Heart left ventricle (tissue), 16 donors: ENCODE measurements at regions not wholly inside any gene's neighbourhood (a gene's known extent, or its start where the extent isn't known, plus 50 kb on each side); places are given as distances from the start of the nearest gene placed in this dataset.
"Not testable (repeated sequence)": the region's sequence is repeated elsewhere in the genome, so short reads cannot be mapped to it uniquely, and the experiment has no call there.

Experiments
- ATAC-seq, 4 donors: fragments of 200-7000 bp; cut with Tn5 transposase; one replicate each; pipeline ENCODE4 v1.9.1; 2020 to 2022; ENCODE audit warnings: moderate library complexity in 4 of 4, mild to moderate bottlenecking in 3 of 4, moderate number of reproducible peaks in 1 of 4
- DNase-seq, 5 donors: peaks; one replicate each; pipeline ENCODE4 v3.0.0-alpha.2; 2020
- H3K27ac ChIP-seq, 12 donors: fragments of 200-600 bp; sonication (generic) in 4 of 12; one replicate each; pipeline versions ENCODE4 v1.5.0 to v1.8.0; 2016 to 2022; ENCODE audit warnings: mild to moderate bottlenecking in 2 of 12
- H3K27me3 ChIP-seq, 9 donors: fragments of 200-600 bp; sonication (generic) in 2 of 9; one replicate each; pipeline versions ENCODE4 v1.5.1 to v1.8.0; 2016 to 2022; ENCODE audit warnings: mild to moderate bottlenecking in 3 of 9
- H3K36me3 ChIP-seq, 9 donors: fragments of 200-600 bp; sonication (generic) in 2 of 9; one replicate each; pipeline versions ENCODE4 v1.5.0 to v1.8.0; 2018 to 2022; ENCODE audit warnings: mild to moderate bottlenecking in 2 of 9
- H3K4me1 ChIP-seq, 12 donors: fragments of 200-600 bp; sonication (generic) in 4 of 12; one replicate each; pipeline versions ENCODE4 v1.5.0 to v1.8.0; 2016 to 2022; ENCODE audit warnings: mild to moderate bottlenecking in 3 of 12
- H3K4me3 ChIP-seq, 12 donors: fragments of 200-600 bp; sonication (generic) in 4 of 12; one replicate each; pipeline versions ENCODE4 v1.5.0 to v1.8.0; 2017 to 2022; ENCODE audit warnings: mild to moderate bottlenecking in 9 of 12, moderate library complexity in 4 of 12
- H3K9me3 ChIP-seq, 12 donors: fragments of 200-600 bp; sonication (generic) in 4 of 12; one replicate each; pipeline versions ENCODE4 v1.5.0 to v1.8.0; 2016 to 2022; ENCODE audit warnings: mild to moderate bottlenecking in 1 of 12
- CTCF ChIP-seq, 12 donors: fragments of 200-600 bp; sonication (generic) in 4 of 12; IDR thresholded peaks; one replicate each; pipeline versions ENCODE4 v1.5.0 to v1.8.0; 2018 to 2022; ENCODE audit warnings: antibody characterized with exemption in 12 of 12, mild to moderate bottlenecking in 5 of 12
- POLR2A ChIP-seq, 2 donors: fragments of 450-650 bp; IDR thresholded peaks; one replicate each; pipeline ENCODE4 v1.6.1; 2017; ENCODE audit warnings: antibody characterized with exemption in 2 of 2, mild to moderate bottlenecking in 2 of 2, moderate library complexity in 2 of 2
- WGBS, 4 donors: extraction: QIAGEN DNeasy Blood & Tissue Kit in 2 of 4; methylation state at CpG; one replicate each; pipeline versions ENCODE4 v1.1.5 to v1.1.7; 2013 to 2018; 5-methylcytosine and 5-hydroxymethylcytosine counted together
- intact Hi-C, 10 donors: fragments of 100-400 bp; cut with DNase I; formaldehyde crosslinking; loops; one replicate each; pipeline versions ENCODE4 v1.11.1 to v1.14.2; 2022
- donor health status: ischemic (EF 13 %, LVEDD 7.1; RV severe dilation, severe dysfunction).
- donor health status: healthy with polysubstance abuse.
- donor health status: DM: no; HTN: yes; CAD: no.
- donor health status: DM: no; HTN: no; CAD: no.
- donor health status: ischemic (EF 25% LVEDD 6.9; RV normal size, moderate dysfunction).
- donor health status: ischemic (EF 25% LVEDD 5.7; RV mildly dilated, moderate dysfunction).
- donor health status: healthy.
- donor health status: DM: yes; HTN: yes; CAD: no.
- donor health status: ischemic (EF 35%, LVEDD 5.7; RV mildly dilated, moderate dysfunction).
- donor health status: nonischemic (EF 11% LVEDD 7.7; RV severe dilation, severe dysfunction).
- donor health status: DM: yes; HTN: yes; CAD: no.
- donor health status: PGD.
- donor health status: ischemic (EF 29% LVEDD 5.4; RV normal size, mild dysfunction).
- donor health status: nonischemic (EF 23%, LVEDD 6.1; RV moderate dilation, normal function).

- no peak for ATAC-seq
- WGBS, 4 donors: 29 to 39% (median 30%) methylated on average over 4 of the region's 4 CpGs
- peaks cover 0 to 15% (median 0%) of the 10 kb centered on the region in 12 donors for H3K4me1 ChIP-seq
- no peaks in the 10 kb centered on the region for H3K9me3 ChIP-seq
- no peak for TF ChIP-seq CTCF (IDR thresholded peaks at IDR 0.05)
- TF ChIP-seq POLR2A (IDR thresholded peaks at IDR 0.05): no peak
- H3K27ac ChIP-seq: peak overlapping the region in 3 of 12 donors; percentile 3 to 29 (median 10)
- H3K4me3 ChIP-seq: no peak overlapping the region
- no peak for DNase-seq
- intact Hi-C loops: no loop called here
- no peaks in the 10 kb centered on the region for H3K36me3 ChIP-seq
- no peaks in the 10 kb centered on the region for H3K27me3 ChIP-seq
Measured at GRCh38 chrX:13194291-13195103, 125.4 kb downstream of the ATXN3L start.

GRCh38 chrX:13190051-13190450 is 129.8 kb downstream of the ATXN3L start:
- H3K27ac ChIP-seq: no peak overlapping the region
- H3K4me3 ChIP-seq: no peak overlapping the region
- peaks cover 0 to 26% (median 0%) of the 10 kb centered on the region in 12 donors for H3K4me1 ChIP-seq
- no peaks in the 10 kb centered on the region for H3K36me3 ChIP-seq
- no peak for DNase-seq
- TF ChIP-seq CTCF (IDR thresholded peaks at IDR 0.05): no peak
- no peak for TF ChIP-seq POLR2A (IDR thresholded peaks at IDR 0.05)
- intact Hi-C loops: no loop called here
- no peak for ATAC-seq
- WGBS, 4 donors: 59 to 74% (median 64%) methylated on average over 3 of the region's 3 CpGs
- no peaks in the 10 kb centered on the region for H3K9me3 ChIP-seq
- no peaks in the 10 kb centered on the region for H3K27me3 ChIP-seq

DNA sequence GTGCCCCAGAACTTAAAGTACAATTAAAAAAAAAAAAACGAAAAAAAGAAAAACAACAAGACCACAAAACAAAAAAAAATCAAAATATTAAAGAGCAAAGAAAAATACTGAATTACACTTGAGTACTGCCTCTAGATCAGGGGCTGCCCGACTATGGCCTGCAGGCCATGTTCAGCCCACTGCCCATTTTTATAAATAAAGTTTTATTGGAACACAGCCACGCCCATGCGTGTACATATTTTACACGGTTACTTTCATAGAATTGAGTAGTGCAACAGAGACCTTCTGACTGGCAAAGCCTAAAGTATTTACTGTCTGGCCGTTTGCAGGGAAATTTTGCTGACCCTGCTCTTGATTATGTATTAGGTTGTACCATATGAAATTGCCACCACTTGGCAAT is 130.5 kb downstream of the ATXN3L start:
- Histone ChIP-seq H3K9me3 (peaks cover 0 to 2% (median 0%) of the 10 kb centered on the region in 12 donors), H3K36me3 (no peaks in the 10 kb centered on the region), H3K27me3 (no peaks in the 10 kb centered on the region), H3K4me1 (peaks cover 0 to 22% (median 0%) of the 10 kb centered on the region in 12 donors), H3K27ac (peak overlapping the region in 3 of 12 donors; percentile 22 to 49 (median 46)), H3K4me3 (no peak overlapping the region)
- WGBS, 4 donors: 72 to 86% (median 81%) methylated on average over 6 of the region's 6 CpGs
- ATAC-seq: no peak
- intact Hi-C loops: no loop called here
- DNase-seq: no peak
- TF ChIP-seq CTCF (IDR thresholded peaks at IDR 0.05) (no peak), POLR2A (IDR thresholded peaks at IDR 0.05) (no peak)

- no peak for TF ChIP-seq CTCF (IDR thresholded peaks at IDR 0.05)
- no peak for TF ChIP-seq POLR2A (IDR thresholded peaks at IDR 0.05)
- DNase-seq (peak in 1 of 5 donors; percentile 15), ATAC-seq (peak; percentile 82 to 88 (median 85))
- Histone ChIP-seq H3K9me3 (peaks cover 0 to 7% (median 0%) of the 10 kb centered on the region in 12 donors), H3K4me1 (peaks cover 0 to 19% (median 0%) of the 10 kb centered on the region in 12 donors), H3K27me3 (no peaks in the 10 kb centered on the region), H3K4me3 (no peak overlapping the region), H3K36me3 (no peaks in the 10 kb centered on the region), H3K27ac (peak overlapping the region in 3 of 12 donors; percentile 22 to 61 (median 49))
- WGBS, 4 donors: 27 to 59% (median 40%) methylated on average over 5 of the region's 5 CpGs
- intact Hi-C loops: no loop called here
Measured at GRCh38 chrX:13188731-13189309, 131.0 kb downstream of the ATXN3L start.

DNA sequence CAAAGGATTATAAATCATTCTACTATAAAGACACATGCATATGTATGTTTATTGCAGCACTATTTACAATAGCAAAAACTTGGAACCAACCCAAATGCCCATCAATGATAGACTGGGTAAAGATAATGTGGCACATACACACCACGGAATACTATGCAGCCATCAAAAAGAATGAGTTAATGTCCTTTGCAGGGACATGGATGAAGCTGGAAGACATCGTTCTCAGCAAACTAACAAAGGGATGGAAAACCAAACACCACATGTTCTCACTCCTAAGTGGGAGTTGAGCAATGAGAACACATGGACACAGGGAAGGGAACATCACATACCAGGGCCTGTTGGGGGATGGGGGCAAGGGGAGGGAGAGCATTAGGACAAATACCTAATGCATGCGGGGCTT is 133.2 kb downstream of the ATXN3L start:
- intact Hi-C loops, H3K27me3 ChIP-seq, DNase-seq, H3K9me3 ChIP-seq, ATAC-seq, H3K27ac ChIP-seq, H3K4me3 ChIP-seq, H3K36me3 ChIP-seq: not testable (repeated sequence)
- WGBS, 4 donors: 84 to 98% (median 95%) methylated on average over 3 of the region's 3 CpGs
- peaks cover 0 to 19% (median 0%) of the 10 kb centered on the region in 12 donors for H3K4me1 ChIP-seq
